MM.1S (cell line): ENCODE measurements at regions not wholly inside any gene's neighbourhood (a gene's known extent, or its start where the extent isn't known, plus 50 kb on each side); places are given as distances from the start of the nearest gene placed in this dataset.

Experiments
- DNase-seq: peaks from one replicate; pipeline ENCODE4 v3.0.0-alpha.2; 2015
- H2AFZ ChIP-seq: fragments of 300-600 bp; sonication (generic); 2 replicates; pipeline ENCODE4 v1.6.0; 2016; ENCODE audit warnings: antibody characterized with exemption, low read length
- H3F3A ChIP-seq: fragments of 300-600 bp; sonication (generic); 2 replicates; pipeline ENCODE4 v1.6.1; 2016; ENCODE audit warnings: mild to moderate bottlenecking, antibody characterized with exemption, low read length, moderate library complexity, mixed read lengths; ENCODE audit not compliant: insufficient read depth
- H3K27ac ChIP-seq: fragments of 300-600 bp; sonication (generic); 2 replicates; pipeline ENCODE4 v1.5.1; 2016; ENCODE audit warnings: mild to moderate bottlenecking, low read length
- H3K27me3 ChIP-seq: fragments of 300-600 bp; sonication (generic); replicated peaks from 2 replicates; pipeline ENCODE4 v1.6.0; 2016; ENCODE audit warnings: low read length; ENCODE audit not compliant: insufficient read depth
- H3K36me3 ChIP-seq: fragments of 300-600 bp; sonication (generic); replicated peaks from 2 replicates; pipeline ENCODE4 v1.6.1; 2016; ENCODE audit warnings: mild to moderate bottlenecking, low read length, mixed read lengths; ENCODE audit not compliant: insufficient read depth
- H3K4me1 ChIP-seq: fragments of 300-600 bp; sonication (generic); 2 replicates; pipeline ENCODE4 v1.6.1; 2016; ENCODE audit warnings: low read length, mixed read lengths
- H3K4me2 ChIP-seq: fragments of 300-600 bp; sonication (generic); 2 replicates; pipeline ENCODE4 v1.6.0; 2016; ENCODE audit warnings: low read depth, low read length
- H3K4me3 ChIP-seq: fragments of 300-600 bp; sonication (generic); 2 replicates; pipeline ENCODE4 v1.5.1; 2016; ENCODE audit warnings: low read length, mixed read lengths
- H3K79me2 ChIP-seq: fragments of 300-600 bp; sonication (generic); 2 replicates; pipeline ENCODE4 v1.6.1; 2016; ENCODE audit warnings: mixed run types, low read length, mixed read lengths
- H3K9ac ChIP-seq: fragments of 300-600 bp; sonication (generic); 2 replicates; pipeline ENCODE4 v1.6.1; 2016; ENCODE audit warnings: low read length, mixed read lengths
- H3K9me2 ChIP-seq: fragments of 300-600 bp; sonication (generic); replicated peaks from 2 replicates; pipeline ENCODE4 v1.6.1; 2016; ENCODE audit warnings: mild to moderate bottlenecking, low read length, mixed read lengths; ENCODE audit not compliant: insufficient read depth
- H3K9me3 ChIP-seq: fragments of 300-600 bp; sonication (generic); replicated peaks from 2 replicates; pipeline ENCODE4 v1.6.1; 2016; ENCODE audit warnings: mild to moderate bottlenecking, low read length, mixed read lengths; ENCODE audit not compliant: insufficient read depth
- H4K20me1 ChIP-seq: fragments of 300-600 bp; sonication (generic); 2 replicates; pipeline ENCODE4 v1.6.1; 2016; ENCODE audit warnings: mild to moderate bottlenecking, low read length, moderate library complexity, mixed read lengths; ENCODE audit not compliant: insufficient read depth
- EZH2 ChIP-seq: fragments of 300-600 bp; sonication (generic); optimal IDR thresholded peaks from 2 replicates; pipeline ENCODE3; 2017; ENCODE audit warnings: low read depth, mild to moderate bottlenecking, antibody characterized with exemption, low read length, mixed read lengths
- EZH2phosphoT487 ChIP-seq: fragments of 300-600 bp; sonication (generic); IDR thresholded peaks from 2 replicates; pipeline ENCODE4 v1.6.1; 2018; ENCODE audit warnings: antibody characterized with exemption, low read length
- TF ChIP-seq, protein P1 (sequence below): fragments of 300-600 bp; sonication (generic); IDR thresholded peaks from 2 replicates; pipeline ENCODE4 v1.5.1; 2016; ENCODE audit warnings: antibody characterized with exemption, low read length, mixed read lengths

DNA sequence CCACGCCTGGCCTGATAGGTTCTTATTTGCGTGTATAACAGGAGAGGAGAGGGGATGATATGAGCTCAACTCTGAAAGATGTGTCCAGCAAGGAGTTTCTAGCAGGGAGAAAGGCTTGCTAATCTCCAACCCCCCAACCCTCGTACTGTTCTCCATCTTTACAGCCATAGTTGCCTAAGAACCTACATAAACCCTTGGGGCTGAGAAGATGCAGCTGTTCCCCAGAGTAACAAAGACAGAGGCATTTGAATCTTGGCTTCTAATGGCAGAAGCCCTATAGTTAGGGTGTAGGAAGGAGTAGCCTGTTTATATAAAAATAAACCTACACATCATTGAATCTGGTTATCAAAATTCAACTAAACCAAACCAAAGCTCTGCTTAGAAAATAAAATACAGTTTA, 631.4 kb upstream of the SLC35B3 start:
- TF ChIP-seq, protein P1, sequence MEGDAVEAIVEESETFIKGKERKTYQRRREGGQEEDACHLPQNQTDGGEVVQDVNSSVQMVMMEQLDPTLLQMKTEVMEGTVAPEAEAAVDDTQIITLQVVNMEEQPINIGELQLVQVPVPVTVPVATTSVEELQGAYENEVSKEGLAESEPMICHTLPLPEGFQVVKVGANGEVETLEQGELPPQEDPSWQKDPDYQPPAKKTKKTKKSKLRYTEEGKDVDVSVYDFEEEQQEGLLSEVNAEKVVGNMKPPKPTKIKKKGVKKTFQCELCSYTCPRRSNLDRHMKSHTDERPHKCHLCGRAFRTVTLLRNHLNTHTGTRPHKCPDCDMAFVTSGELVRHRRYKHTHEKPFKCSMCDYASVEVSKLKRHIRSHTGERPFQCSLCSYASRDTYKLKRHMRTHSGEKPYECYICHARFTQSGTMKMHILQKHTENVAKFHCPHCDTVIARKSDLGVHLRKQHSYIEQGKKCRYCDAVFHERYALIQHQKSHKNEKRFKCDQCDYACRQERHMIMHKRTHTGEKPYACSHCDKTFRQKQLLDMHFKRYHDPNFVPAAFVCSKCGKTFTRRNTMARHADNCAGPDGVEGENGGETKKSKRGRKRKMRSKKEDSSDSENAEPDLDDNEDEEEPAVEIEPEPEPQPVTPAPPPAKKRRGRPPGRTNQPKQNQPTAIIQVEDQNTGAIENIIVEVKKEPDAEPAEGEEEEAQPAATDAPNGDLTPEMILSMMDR: no peak
- TF ChIP-seq EZH2phosphoT487 (no peak), EZH2 (no peak)
- no peak overlapping the region for H3K9ac ChIP-seq
- H3K4me2 ChIP-seq: no peak overlapping the region
- no peaks in the 10 kb centered on the region for H3F3A ChIP-seq
- H3K79me2 ChIP-seq: no peaks in the 10 kb centered on the region
- DNase-seq: no peak
- no peaks in the 10 kb centered on the region for H3K9me2 ChIP-seq
- H2AFZ ChIP-seq: no peak overlapping the region
- no peaks in the 10 kb centered on the region for H3K36me3 ChIP-seq
- H3K4me3 ChIP-seq: no peak overlapping the region
- no peaks in the 10 kb centered on the region for H4K20me1 ChIP-seq
- no peak overlapping the region for H3K27ac ChIP-seq
- no peaks in the 10 kb centered on the region for H3K9me3 ChIP-seq
- H3K27me3 ChIP-seq: no peaks in the 10 kb centered on the region
- no peaks in the 10 kb centered on the region for H3K4me1 ChIP-seq

GRCh38 chr6:9064156-9064555, 628.8 kb upstream of the SLC35B3 start:
- Histone ChIP-seq H3K79me2 (no peaks in the 10 kb centered on the region), H3K36me3 (no peaks in the 10 kb centered on the region), H3K4me2 (no peak overlapping the region), H3F3A (no peaks in the 10 kb centered on the region), H3K9ac (no peak overlapping the region), H4K20me1 (no peaks in the 10 kb centered on the region), H3K27me3 (no peaks in the 10 kb centered on the region), H3K4me1 (no peaks in the 10 kb centered on the region), H2AFZ (no peak overlapping the region), H3K27ac (no peak overlapping the region), H3K9me3 (no peaks in the 10 kb centered on the region), H3K9me2 (no peaks in the 10 kb centered on the region), H3K4me3 (no peak overlapping the region)
- DNase-seq: no peak
- TF ChIP-seq EZH2phosphoT487 (no peak), EZH2 (no peak)
- TF ChIP-seq, protein P1: no peak

DNA sequence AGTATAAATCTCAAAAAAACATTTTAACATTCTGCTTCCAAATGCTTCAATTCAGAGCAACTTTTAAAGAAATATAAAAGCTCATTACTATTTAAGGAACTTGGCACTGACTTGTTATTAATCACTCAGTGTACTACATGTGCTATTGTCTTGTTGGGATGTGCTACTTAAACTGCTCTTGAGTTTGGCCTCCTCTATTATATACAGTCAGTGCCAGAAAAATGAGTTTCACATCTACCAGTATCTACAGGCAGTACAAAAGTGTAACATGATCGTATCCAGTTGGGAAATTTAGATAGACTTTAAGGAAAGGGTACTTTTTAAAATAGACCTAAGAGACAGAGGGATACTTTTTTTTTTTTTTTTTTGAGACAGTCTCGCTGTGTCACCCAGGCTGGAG, 627.3 kb upstream of the SLC35B3 start:
- no peaks in the 10 kb centered on the region for H3K4me1 ChIP-seq
- DNase-seq: no peak
- no peak overlapping the region for H2AFZ ChIP-seq
- no peak overlapping the region for H3K4me3 ChIP-seq
- no peak overlapping the region for H3K4me2 ChIP-seq
- H3K36me3 ChIP-seq: no peaks in the 10 kb centered on the region
- H3K9ac ChIP-seq: no peak overlapping the region
- H3K27me3 ChIP-seq: no peaks in the 10 kb centered on the region
- H3F3A ChIP-seq: no peaks in the 10 kb centered on the region
- H3K79me2 ChIP-seq: no peaks in the 10 kb centered on the region
- no peaks in the 10 kb centered on the region for H3K9me2 ChIP-seq
- TF ChIP-seq, protein P1: no peak
- TF ChIP-seq EZH2 (no peak), EZH2phosphoT487 (no peak)
- no peaks in the 10 kb centered on the region for H4K20me1 ChIP-seq
- no peak overlapping the region for H3K27ac ChIP-seq
- no peaks in the 10 kb centered on the region for H3K9me3 ChIP-seq
